Testis (tissue), 2 donors: ENCODE measurements at regions not wholly inside any gene's neighbourhood (a gene's known extent, or its start where the extent isn't known, plus 50 kb on each side); places are given as distances from the start of the nearest gene placed in this dataset.

Experiments used
- DNase-seq: peaks from one replicate; pipeline ENCODE4 v3.0.0-alpha.2; 2019
- H3K27ac ChIP-seq, 2 donors: fragments of 200-600 bp; sonication (generic); one replicate each; pipeline ENCODE4 v1.5.1; 2019
- H3K27me3 ChIP-seq: fragments of 200-600 bp; sonication (generic); one replicate; pipeline ENCODE4 v1.5.1; 2019
- H3K36me3 ChIP-seq: fragments of 200-600 bp; sonication (generic); one replicate; pipeline ENCODE4 v1.5.1; 2017; ENCODE audit warnings: low read depth; ENCODE audit errors: missing control alignments
- H3K4me1 ChIP-seq: fragments of 200-600 bp; sonication (generic); one replicate; pipeline ENCODE4 v1.5.1; 2019
- H3K4me3 ChIP-seq, 2 donors: fragments of 200-600 bp; sonication (generic); one replicate each; pipeline ENCODE4 v1.5.1; 2017 to 2019
- H3K9me3 ChIP-seq: fragments of 200-600 bp; sonication (generic); one replicate; pipeline ENCODE4 v1.5.1; 2017
- CTCF ChIP-seq, 3 experiments: fragments of 450-650 bp in 2 of 3; fragments of 200-600 bp in 1 of 3; sonication (generic) in 1 of 3; IDR thresholded peaks; one replicate each; pipeline ENCODE4 v1.5.1; 2016 to 2019; ENCODE audit warnings: antibody characterized with exemption in 3 of 3, mild to moderate bottlenecking in 2 of 3, moderate library complexity in 1 of 3
- POLR2A ChIP-seq: fragments of 450-650 bp; IDR thresholded peaks from one replicate; pipeline ENCODE4 v1.6.1; 2017; ENCODE audit warnings: antibody characterized with exemption, mild to moderate bottlenecking, moderate library complexity
- WGBS, 2 donors: methylation state at CpG; one replicate each; pipeline ENCODE4 v1.1.5; 2018; 5-methylcytosine and 5-hydroxymethylcytosine counted together
- intact Hi-C: fragments of 100-400 bp; cut with DNase I; formaldehyde crosslinking; loops from one replicate; pipeline ENCODE4 v1.15.1; 2023; ENCODE audit warnings: low total_unique reads

GRCh38 chr21:41601573-41602368, 93.8 kb upstream of the TMPRSS2 start:
- peaks cover 12% of the 10 kb centered on the region for H3K4me1 ChIP-seq
- DNase-seq = no peak
- H3K4me3 ChIP-seq = no peak overlapping the region
- intact Hi-C loops = no loop called here
- no peaks in the 10 kb centered on the region for H3K9me3 ChIP-seq
- no peaks in the 10 kb centered on the region for H3K36me3 ChIP-seq
- no peak for TF ChIP-seq CTCF (IDR thresholded peaks at IDR 0.05)
- no peak for TF ChIP-seq POLR2A
- WGBS, 2 donors = 38 to 46% methylated on average over 8 to 11 of the region's 11 CpGs
- no peaks in the 10 kb centered on the region for H3K27me3 ChIP-seq
- H3K27ac ChIP-seq = no peak overlapping the region

- Histone ChIP-seq H3K27me3 (no peaks in the 10 kb centered on the region), H3K4me1 (peaks cover 12% of the 10 kb centered on the region), H3K4me3 (no peak overlapping the region), H3K36me3 (no peaks in the 10 kb centered on the region), H3K9me3 (no peaks in the 10 kb centered on the region), H3K27ac (no peak overlapping the region)
- intact Hi-C loops = no loop called here
- WGBS, 2 donors = 88% methylated on average over 9 to 10 of the region's 10 CpGs
- TF ChIP-seq CTCF (IDR thresholded peaks at IDR 0.05) (no peak), POLR2A (no peak)
- DNase-seq = no peak
These were observed 93.1 kb upstream of the TMPRSS2 start for GRCh38 chr21:41600961-41601572.

GRCh38 chr21:41600556-41600955, 92.6 kb upstream of the TMPRSS2 start:
- no peak overlapping the region for H3K27ac ChIP-seq
- intact Hi-C loops = no loop called here
- H3K27me3 ChIP-seq = no peaks in the 10 kb centered on the region
- H3K36me3 ChIP-seq = no peaks in the 10 kb centered on the region
- no peak for TF ChIP-seq POLR2A
- TF ChIP-seq CTCF (IDR thresholded peaks at IDR 0.05) = no peak
- H3K9me3 ChIP-seq = no peaks in the 10 kb centered on the region
- no peak for DNase-seq
- no peak overlapping the region for H3K4me3 ChIP-seq
- 79 to 91% methylated on average over 9 of the region's 9 CpGs for WGBS, 2 donors
- peaks cover 12% of the 10 kb centered on the region for H3K4me1 ChIP-seq

GRCh38 chr21:41600116-41600515, 92.2 kb upstream of the TMPRSS2 start:
- no peak for DNase-seq
- TF ChIP-seq POLR2A = no peak
- TF ChIP-seq CTCF (IDR thresholded peaks at IDR 0.05) = no peak
- no peaks in the 10 kb centered on the region for H3K36me3 ChIP-seq
- intact Hi-C loops = no loop called here
- H3K27me3 ChIP-seq = no peaks in the 10 kb centered on the region
- H3K9me3 ChIP-seq = no peaks in the 10 kb centered on the region
- 82 to 89% methylated on average over 6 to 7 of the region's 7 CpGs for WGBS, 2 donors
- no peak overlapping the region for H3K4me3 ChIP-seq
- peaks cover 12% of the 10 kb centered on the region for H3K4me1 ChIP-seq
- H3K27ac ChIP-seq = no peak overlapping the region
